OCI-LY3 (cell line): ENCODE measurements at regions not wholly inside any gene's neighbourhood (a gene's known extent, or its start where the extent isn't known, plus 50 kb on each side); places are given as distances from the start of the nearest gene placed in this dataset.

Experiments
- CTCF ChIP-seq: fragments of 200-600, 300-600 bp; sonication (generic); IDR thresholded peaks from 2 replicates; pipeline ENCODE4 v1.5.1; 2014; ENCODE audit warnings: antibody characterized with exemption, low read length, low read depth
- EZH2phosphoT487 ChIP-seq: fragments of 200-600 bp; shearing (Covaris generic); IDR thresholded peaks from 2 replicates; pipeline ENCODE4 v1.6.1; 2018; ENCODE audit warnings: antibody characterized with exemption, mixed run types, low read depth

GRCh38 chr4:166432125-166432524, 559.1 kb downstream of the TLL1 start:
- no peak for TF ChIP-seq CTCF
- TF ChIP-seq EZH2phosphoT487 = no peak
